Fibroblast of the aortic adventitia (primary cell): ENCODE measurements at regions not wholly inside any gene's neighbourhood (a gene's known extent, or its start where the extent isn't known, plus 50 kb on each side); places are given as distances from the start of the nearest gene placed in this dataset.
A peak's percentile ranks its signal among the peaks of the same experiment; 100 is the strongest.

Experiments
- DNase-seq: peaks from one replicate; pipeline ENCODE4 v3.0.0-alpha.2; 2010; ENCODE audit warnings: low read depth
- H3K4me3 ChIP-seq: 2 replicates; pipeline ENCODE4 v1.5.1; 2011; ENCODE audit warnings: low read depth, mild to moderate bottlenecking, control low read depth, low read length, moderate library complexity
- TF ChIP-seq, protein P1 (sequence below): IDR thresholded peaks from 2 replicates; pipeline ENCODE4 v1.5.1; 2011; ENCODE audit warnings: mild to moderate bottlenecking, low read length, control low read depth, inconsistent platforms; ENCODE audit not compliant: insufficient read depth

GRCh38 chr9:129493706-129494047 lies 127.2 kb downstream of the C9orf50 start:
- H3K4me3 ChIP-seq = no peak overlapping the region
- DNase-seq = no peak
- TF ChIP-seq, protein P1, sequence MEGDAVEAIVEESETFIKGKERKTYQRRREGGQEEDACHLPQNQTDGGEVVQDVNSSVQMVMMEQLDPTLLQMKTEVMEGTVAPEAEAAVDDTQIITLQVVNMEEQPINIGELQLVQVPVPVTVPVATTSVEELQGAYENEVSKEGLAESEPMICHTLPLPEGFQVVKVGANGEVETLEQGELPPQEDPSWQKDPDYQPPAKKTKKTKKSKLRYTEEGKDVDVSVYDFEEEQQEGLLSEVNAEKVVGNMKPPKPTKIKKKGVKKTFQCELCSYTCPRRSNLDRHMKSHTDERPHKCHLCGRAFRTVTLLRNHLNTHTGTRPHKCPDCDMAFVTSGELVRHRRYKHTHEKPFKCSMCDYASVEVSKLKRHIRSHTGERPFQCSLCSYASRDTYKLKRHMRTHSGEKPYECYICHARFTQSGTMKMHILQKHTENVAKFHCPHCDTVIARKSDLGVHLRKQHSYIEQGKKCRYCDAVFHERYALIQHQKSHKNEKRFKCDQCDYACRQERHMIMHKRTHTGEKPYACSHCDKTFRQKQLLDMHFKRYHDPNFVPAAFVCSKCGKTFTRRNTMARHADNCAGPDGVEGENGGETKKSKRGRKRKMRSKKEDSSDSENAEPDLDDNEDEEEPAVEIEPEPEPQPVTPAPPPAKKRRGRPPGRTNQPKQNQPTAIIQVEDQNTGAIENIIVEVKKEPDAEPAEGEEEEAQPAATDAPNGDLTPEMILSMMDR = no peak

GRCh38 chr9:129493002-129493705 lies 127.7 kb downstream of the C9orf50 start:
- H3K4me3 ChIP-seq = no peak overlapping the region
- TF ChIP-seq, protein P1 = no peak
- no peak for DNase-seq

DNA sequence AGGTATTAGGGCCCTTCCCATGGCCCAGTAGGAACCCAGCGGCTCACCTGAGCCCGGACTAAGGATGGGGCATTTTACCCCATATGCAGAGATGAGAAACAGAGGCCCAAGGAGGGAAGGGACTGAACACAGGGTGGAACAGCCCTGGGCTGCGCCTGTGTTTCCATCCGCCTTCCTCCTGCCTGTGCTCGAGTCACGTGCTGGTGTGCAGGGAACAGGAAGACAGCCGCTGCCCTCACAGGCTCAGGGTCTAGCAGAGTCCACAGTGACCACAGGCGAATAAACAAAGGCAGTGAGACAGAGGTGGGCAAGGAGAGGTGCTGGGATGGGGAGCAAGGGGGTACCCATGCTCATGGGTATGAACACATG lies 129.4 kb downstream of the C9orf50 start:
- DNase-seq = no peak
- TF ChIP-seq, protein P1 = no peak
- peak overlapping the region; percentile 62 for H3K4me3 ChIP-seq

- TF ChIP-seq, protein P1 = no peak
- no peak for DNase-seq
- H3K4me3 ChIP-seq = peak overlapping the region; percentile 62
Measured at GRCh38 chr9:129490583-129491486, 130.1 kb downstream of the C9orf50 start.

DNA sequence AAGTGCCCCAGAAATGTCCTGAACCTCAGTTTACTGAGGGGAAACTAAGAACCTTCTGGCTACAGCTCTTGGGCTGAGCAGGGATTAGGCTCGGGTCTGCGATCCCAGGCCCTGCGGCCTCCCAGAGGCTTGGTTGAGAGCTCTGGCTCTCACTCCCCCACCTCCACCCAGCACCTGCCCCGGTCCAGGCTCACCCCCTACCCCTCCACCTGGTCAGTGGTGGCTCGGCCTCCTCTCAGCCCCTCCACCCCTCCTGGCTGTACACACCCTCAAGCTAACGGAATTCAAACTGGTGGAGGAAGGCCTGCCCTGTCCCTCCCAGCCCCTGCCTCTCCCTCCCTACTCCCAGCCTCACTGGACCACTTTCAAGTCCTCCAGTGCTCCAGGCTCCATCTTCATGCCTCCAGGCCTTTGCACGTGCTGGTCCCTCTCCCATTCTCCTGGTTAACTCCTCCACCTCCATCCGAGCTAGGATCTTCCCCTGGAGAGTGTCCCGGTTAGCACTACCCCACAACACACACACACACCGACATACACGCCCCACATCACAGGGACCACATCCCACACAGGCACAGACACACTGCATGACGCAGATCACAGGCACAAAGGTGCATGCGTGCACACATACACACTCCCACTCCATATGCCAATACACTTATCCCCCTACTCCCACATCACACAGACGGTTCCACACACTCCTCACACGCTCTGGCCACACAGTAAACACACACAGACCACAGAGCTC lies 130.9 kb downstream of the C9orf50 start:
- peak; percentile 69 for DNase-seq
- TF ChIP-seq, protein P1 = no peak
- peak overlapping the region; percentile 62 for H3K4me3 ChIP-seq

DNA sequence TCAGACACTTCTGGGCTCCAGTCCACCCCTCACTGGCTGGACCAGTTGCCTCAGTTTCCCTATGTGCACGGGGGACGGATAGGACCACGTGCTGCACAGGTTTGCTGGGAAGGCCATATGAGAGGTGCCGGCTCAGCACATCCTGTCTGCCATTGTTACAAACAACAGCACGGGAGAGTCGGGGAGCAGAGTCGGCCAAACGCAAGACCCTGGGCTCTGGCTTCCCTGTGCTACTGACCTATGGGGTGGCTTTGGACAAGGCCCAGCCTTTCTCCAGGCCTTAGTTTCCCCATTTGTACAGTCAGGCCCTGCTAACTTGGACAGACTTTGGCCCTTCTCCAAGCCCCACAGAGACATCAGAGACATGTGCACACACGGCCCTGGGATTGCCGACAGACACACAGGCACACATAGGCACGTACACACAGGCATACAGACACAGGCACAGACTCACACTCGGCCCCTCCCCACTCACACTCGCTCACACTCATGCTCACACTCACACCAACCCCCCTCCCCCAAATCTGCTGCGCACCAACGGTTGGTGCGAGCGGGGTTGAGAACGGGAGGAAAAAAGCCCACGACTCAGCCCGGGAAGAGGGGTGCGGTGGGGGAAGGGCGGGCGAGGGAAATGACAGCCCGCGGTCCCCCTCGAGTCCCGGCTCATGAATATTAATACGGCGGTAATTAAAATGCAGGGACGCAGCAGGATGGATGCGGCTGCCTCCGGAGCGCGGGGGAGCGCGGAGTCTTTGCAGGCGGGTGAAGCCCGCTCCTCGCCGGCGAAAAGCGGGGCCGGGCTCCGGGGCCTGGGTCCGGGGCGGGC lies 133.0 kb downstream of the C9orf50 start:
- TF ChIP-seq, protein P1 = no peak
- H3K4me3 ChIP-seq = peak overlapping the region; percentile 46
- peak; percentile 69 for DNase-seq
